ENCODE measurements at regions not wholly inside any gene's neighbourhood (a gene's known extent, or its start where the extent isn't known, plus 50 kb on each side); places are given as distances from the start of the nearest gene placed in this dataset.

DNA sequence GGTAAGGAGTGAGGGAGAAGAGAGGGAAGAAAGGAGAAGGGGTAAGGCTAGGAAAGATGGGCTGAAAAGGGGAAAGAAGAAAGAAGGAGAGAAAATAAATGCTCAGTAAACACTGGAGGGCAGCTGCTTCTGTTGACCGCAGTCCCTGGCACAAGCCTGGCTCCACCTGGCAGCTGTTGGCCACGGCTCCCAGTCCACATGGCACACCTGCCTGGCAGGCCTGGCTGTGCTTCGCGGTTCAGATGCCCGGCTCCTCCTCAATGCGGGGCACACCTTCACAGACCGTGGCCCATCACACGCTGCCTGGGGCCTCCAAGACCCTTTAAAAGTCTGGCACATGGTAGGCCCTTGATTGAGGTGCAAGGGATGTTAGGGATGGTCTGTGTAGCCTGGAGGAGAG, 516.8 kb upstream of the PROK2 start:
- no peak for TF ChIP-seq CTCF (IDR thresholded peaks at IDR 0.05; ENCODE audit: low read length, missing control alignments)
- DNase-seq (ENCODE audit: low read depth), result no peak
- no peak overlapping the region for H3K4me3 ChIP-seq (replicated peaks; ENCODE audit: low read depth, low read length)

GRCh38 chr3:72300621-72301020, 515.7 kb upstream of the PROK2 start:
- TF ChIP-seq CTCF (IDR thresholded peaks at IDR 0.05; ENCODE audit: low read length, missing control alignments), result no peak
- no peak overlapping the region for H3K4me3 ChIP-seq (replicated peaks; ENCODE audit: low read depth, low read length)
- no peak for DNase-seq (ENCODE audit: low read depth)

GRCh38 chr3:72299823-72300222, 514.9 kb upstream of the PROK2 start:
- no peak overlapping the region for H3K4me3 ChIP-seq (replicated peaks; ENCODE audit: low read depth, low read length)
- no peak for DNase-seq (ENCODE audit: low read depth)
- TF ChIP-seq CTCF (IDR thresholded peaks at IDR 0.05; ENCODE audit: low read length, missing control alignments), result no peak

DNA sequence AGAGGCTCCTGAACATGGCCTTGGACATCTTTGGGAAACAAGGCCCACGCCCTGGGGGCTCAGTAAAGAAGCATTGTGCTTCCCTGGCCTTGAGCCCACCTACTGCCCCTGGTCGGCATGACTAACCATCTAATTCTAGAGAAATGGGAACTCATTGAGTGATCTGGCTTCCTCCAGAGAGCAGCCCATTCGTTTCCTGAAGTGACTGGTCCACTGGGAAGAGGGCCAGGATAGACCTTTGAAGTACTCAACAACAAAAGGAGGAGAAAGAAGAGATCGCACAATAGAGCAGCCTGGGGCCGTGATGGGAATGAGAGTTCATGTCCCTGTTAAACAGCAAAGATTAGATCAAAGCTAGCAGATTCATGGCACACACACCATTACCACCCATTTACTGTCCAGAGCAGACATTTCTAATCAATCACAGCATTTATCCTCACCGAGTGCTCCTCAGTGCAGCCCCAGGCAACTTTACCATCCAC, 514.4 kb upstream of the PROK2 start:
- no peak for TF ChIP-seq CTCF (IDR thresholded peaks at IDR 0.05; ENCODE audit: low read length, missing control alignments)
- DNase-seq (ENCODE audit: low read depth), result peak; percentile 86
- no peak overlapping the region for H3K4me3 ChIP-seq (replicated peaks; ENCODE audit: low read depth, low read length)

DNA sequence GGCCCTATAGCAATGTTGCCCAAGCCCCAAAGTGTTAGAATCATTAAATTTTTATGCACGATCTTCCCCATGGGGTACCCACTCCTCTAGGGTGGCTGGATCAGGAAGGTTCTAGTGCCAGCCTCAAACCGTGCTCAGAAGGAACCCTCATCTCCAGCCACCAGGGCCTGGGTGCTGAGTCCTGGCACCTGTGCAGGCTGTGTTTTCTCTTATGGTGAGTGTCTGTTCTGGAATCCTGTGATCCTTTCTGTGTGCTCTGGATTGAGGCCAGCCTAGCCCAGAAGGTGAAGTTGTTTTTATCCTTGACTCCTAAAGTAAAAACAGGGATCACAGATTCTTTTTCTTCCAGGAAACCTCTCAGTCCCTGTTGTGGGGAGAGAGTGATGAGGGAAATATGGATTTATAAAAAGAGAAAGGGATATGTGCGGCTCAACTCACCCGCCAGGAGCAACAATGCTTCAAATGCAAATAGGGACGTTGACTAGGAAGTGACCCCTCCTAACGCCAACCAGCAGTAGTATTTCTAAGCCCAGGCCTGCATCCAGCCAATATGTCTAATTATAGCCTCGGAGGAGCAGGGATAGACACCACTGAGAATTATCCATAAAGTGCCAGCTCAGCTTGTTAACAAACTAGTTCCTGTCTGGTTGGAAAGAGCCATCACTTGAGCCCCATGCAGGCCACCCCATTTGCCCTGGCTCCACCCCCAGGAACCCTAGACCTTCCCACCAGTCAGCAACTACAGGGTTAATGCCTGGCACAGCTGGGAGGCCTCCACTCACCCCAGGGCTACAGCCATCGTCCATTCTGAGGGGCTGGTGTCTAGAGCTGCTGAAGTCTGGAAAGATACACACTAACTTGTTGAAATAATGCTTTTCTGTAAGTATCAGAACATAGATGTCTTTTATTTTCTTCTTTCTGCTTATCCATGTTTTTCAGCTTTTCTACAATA, 513.5 kb upstream of the PROK2 start:
- H3K4me3 ChIP-seq (replicated peaks; ENCODE audit: low read depth, low read length), result no peak overlapping the region
- TF ChIP-seq CTCF (IDR thresholded peaks at IDR 0.05; ENCODE audit: low read length, missing control alignments), result no peak
- DNase-seq (ENCODE audit: low read depth), result no peak

GRCh38 chr3:72297481-72297880, 512.5 kb upstream of the PROK2 start:
- no peak for DNase-seq (ENCODE audit: low read depth)
- no peak overlapping the region for H3K4me3 ChIP-seq (replicated peaks; ENCODE audit: low read depth, low read length)
- TF ChIP-seq CTCF (IDR thresholded peaks at IDR 0.05; ENCODE audit: low read length, missing control alignments), result no peak

Data from fibroblast of pulmonary artery (primary cell).